Brain microvascular endothelial cell (primary cell): ENCODE measurements at regions not wholly inside any gene's neighbourhood (a gene's known extent, or its start where the extent isn't known, plus 50 kb on each side); places are given as distances from the start of the nearest gene placed in this dataset.

Experiments
- DNase-seq: peaks from one replicate; pipeline ENCODE4 v3.0.0-alpha.2; 2020
- H3K27ac ChIP-seq: fragments of 250-450 bp; sonication (Bioruptor Pico); 2 replicates; pipeline ENCODE4 v1.5.1; 2020; ENCODE audit warnings: mild to moderate bottlenecking, moderate library complexity
- H3K27me3 ChIP-seq: fragments of 250-450 bp; sonication (Bioruptor Pico); replicated peaks from 2 replicates; pipeline ENCODE4 v1.5.1; 2020; ENCODE audit warnings: mild to moderate bottlenecking
- H3K36me3 ChIP-seq: fragments of 250-450 bp; sonication (Bioruptor Pico); replicated peaks from 2 replicates; pipeline ENCODE4 v1.5.1; 2020; ENCODE audit warnings: mild to moderate bottlenecking
- H3K4me3 ChIP-seq: 2 replicates; pipeline ENCODE4 v1.5.1; 2011; ENCODE audit warnings: low read depth, mild to moderate bottlenecking, control low read depth, low read length, moderate library complexity
- in situ Hi-C: cut with HindIII; loops from 2 replicates; pipeline ENCODE4 v1.10.0; 2017; ENCODE audit warnings: low sequenced_read_pairs, low pct_ligation_motif_present
- TF ChIP-seq, protein P1 (sequence below): IDR thresholded peaks from 2 replicates; pipeline ENCODE4 v1.5.1; 2011; ENCODE audit warnings: low read depth, mild to moderate bottlenecking, moderate library complexity, low read length, control low read depth, inconsistent platforms; ENCODE audit errors: missing control alignments

- no peak overlapping the region for H3K27ac ChIP-seq
- DNase-seq: no peak
- TF ChIP-seq, protein P1, sequence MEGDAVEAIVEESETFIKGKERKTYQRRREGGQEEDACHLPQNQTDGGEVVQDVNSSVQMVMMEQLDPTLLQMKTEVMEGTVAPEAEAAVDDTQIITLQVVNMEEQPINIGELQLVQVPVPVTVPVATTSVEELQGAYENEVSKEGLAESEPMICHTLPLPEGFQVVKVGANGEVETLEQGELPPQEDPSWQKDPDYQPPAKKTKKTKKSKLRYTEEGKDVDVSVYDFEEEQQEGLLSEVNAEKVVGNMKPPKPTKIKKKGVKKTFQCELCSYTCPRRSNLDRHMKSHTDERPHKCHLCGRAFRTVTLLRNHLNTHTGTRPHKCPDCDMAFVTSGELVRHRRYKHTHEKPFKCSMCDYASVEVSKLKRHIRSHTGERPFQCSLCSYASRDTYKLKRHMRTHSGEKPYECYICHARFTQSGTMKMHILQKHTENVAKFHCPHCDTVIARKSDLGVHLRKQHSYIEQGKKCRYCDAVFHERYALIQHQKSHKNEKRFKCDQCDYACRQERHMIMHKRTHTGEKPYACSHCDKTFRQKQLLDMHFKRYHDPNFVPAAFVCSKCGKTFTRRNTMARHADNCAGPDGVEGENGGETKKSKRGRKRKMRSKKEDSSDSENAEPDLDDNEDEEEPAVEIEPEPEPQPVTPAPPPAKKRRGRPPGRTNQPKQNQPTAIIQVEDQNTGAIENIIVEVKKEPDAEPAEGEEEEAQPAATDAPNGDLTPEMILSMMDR: no peak
- in situ Hi-C loops: no loop called here
- no peaks in the 10 kb centered on the region for H3K36me3 ChIP-seq
- H3K4me3 ChIP-seq: no peak overlapping the region
- no peaks in the 10 kb centered on the region for H3K27me3 ChIP-seq
Measured at GRCh38 chr6:104629826-104630225, 229.9 kb downstream of the HACE1 start.

DNA sequence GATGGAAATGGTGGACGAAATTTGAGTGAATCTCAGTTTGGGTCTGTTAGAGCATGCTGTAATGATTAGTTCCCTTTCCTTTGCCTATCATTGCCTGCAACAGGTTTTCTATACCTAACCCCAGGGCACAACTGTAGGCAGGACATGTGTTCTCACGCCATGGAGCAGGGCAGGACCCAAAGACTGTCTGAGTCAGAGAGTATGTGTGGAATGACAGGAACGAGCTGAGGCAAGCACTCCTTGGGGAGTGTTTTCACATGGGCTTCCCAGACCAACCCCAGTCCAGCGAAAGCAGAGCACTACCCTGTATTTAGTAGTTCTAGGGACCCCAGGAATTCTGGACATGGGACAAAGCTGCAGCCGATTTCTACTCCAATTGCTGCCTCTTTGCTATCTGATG, 234.2 kb downstream of the HACE1 start:
- H3K36me3 ChIP-seq: no peaks in the 10 kb centered on the region
- DNase-seq: peak; percentile 91
- in situ Hi-C loops: no loop called here
- no peaks in the 10 kb centered on the region for H3K27me3 ChIP-seq
- TF ChIP-seq, protein P1: no peak
- peak overlapping the region; percentile 70 for H3K27ac ChIP-seq
- no peak overlapping the region for H3K4me3 ChIP-seq

GRCh38 chr6:104623052-104623690, 236.5 kb downstream of the HACE1 start:
- TF ChIP-seq, protein P1: peak; percentile 35
- in situ Hi-C loops: no loop called here
- H3K27ac ChIP-seq: no peak overlapping the region

GRCh38 chr6:104621396-104621795, 238.3 kb downstream of the HACE1 start:
- no peak overlapping the region for H3K27ac ChIP-seq
- TF ChIP-seq, protein P1: no peak
- no peaks in the 10 kb centered on the region for H3K27me3 ChIP-seq
- in situ Hi-C loops: no loop called here
- no peak for DNase-seq
- no peak overlapping the region for H3K4me3 ChIP-seq
- H3K36me3 ChIP-seq: no peaks in the 10 kb centered on the region

More at GRCh38 chr6:104623052-104623690, 236.5 kb downstream of the HACE1 start:
- no peaks in the 10 kb centered on the region for H3K27me3 ChIP-seq
- no peak for DNase-seq
- H3K36me3 ChIP-seq: no peaks in the 10 kb centered on the region
- H3K4me3 ChIP-seq: no peak overlapping the region

DNA sequence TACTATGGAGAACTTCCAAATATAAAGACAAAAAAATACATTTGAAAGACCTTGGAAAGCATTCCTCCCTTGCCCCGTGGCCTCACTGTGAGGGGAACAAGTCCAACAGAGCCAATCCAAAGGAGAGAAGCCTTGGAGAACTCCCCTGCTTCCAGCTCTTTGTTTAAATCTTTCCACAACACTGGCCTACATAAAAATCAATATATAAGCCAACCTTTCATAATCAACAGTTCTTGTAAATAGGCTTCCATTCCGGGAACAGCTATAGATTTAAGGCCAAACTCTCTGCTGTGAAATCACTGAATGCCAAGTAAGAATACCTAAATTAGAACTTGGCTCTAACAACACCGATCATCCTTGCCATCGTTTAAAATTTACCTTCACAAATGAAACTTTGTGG, 242.1 kb downstream of the HACE1 start:
- no peaks in the 10 kb centered on the region for H3K36me3 ChIP-seq
- TF ChIP-seq, protein P1: no peak
- in situ Hi-C loops: no loop called here

DNA sequence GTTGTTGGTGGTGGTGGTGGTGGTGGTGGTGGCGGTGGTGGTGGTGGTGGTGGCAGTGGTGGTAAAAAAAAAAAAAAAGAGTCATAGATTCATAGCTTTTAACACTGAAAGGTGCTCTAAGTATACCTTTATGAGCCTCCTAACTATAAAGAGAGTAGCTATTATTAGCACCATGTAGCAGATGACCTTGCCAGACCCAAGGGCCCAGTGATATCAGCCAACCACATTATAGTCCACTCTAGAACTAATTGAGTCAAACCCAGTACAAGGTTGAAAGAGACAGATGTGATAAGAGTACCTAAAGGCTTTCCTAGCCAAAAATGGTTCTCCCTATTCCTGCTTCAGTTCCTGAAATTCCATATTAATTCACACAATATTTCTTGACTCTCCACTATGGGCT, 245.3 kb downstream of the HACE1 start:
- no peak overlapping the region for H3K4me3 ChIP-seq
- TF ChIP-seq, protein P1: no peak
- in situ Hi-C loops: no loop called here

More for the DNA sequence above, 242.1 kb downstream of the HACE1 start:
- DNase-seq: no peak
- Histone ChIP-seq H3K27ac (no peak overlapping the region), H3K4me3 (no peak overlapping the region), H3K27me3 (no peaks in the 10 kb centered on the region)

More for the DNA sequence above, 245.3 kb downstream of the HACE1 start:
- no peak for DNase-seq
- Histone ChIP-seq H3K36me3 (no peaks in the 10 kb centered on the region), H3K27ac (no peak overlapping the region), H3K27me3 (no peaks in the 10 kb centered on the region)
